NCI-H2171 treated with DMSO at 0.1 percent for 48 hours (cell line): ENCODE measurements at regions not wholly inside any gene's neighbourhood (a gene's known extent, or its start where the extent isn't known, plus 50 kb on each side); places are given as distances from the start of the nearest gene placed in this dataset.
A peak's percentile ranks its signal among the peaks of the same experiment; 100 is the strongest.
"Not testable (repeated sequence)": the region's sequence is repeated elsewhere in the genome, so short reads cannot be mapped to it uniquely, and the experiment has no call there.

Source experiments
- DNase-seq: peaks from one replicate; lab custom pipeline; 2025; lab: John Stamatoyannopoulos, UW

DNA sequence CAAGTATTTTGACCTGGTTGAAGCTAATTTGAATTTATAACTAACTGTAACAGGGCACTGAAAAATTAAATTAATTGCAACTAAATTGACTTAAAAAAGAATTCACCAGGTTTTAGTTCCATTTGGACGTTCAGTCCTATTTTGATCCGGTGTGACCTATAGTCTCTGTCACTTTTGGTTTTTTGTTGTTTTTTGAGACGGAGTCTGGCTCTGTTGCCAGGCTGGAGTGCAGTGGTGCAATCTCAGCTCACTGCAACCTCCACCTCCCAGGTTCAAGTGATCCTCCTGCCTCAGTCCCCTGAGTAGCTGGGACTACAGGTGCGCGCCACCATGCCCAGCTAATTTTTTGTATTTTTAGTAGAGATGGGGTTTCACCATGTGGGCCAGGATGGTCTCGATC lies 91.2 kb downstream of the GADD45G start:
- DNase-seq = not testable (repeated sequence)

- no peak for DNase-seq
These were observed 92.0 kb downstream of the GADD45G start for GRCh38 chr9:89696780-89697179.

DNA sequence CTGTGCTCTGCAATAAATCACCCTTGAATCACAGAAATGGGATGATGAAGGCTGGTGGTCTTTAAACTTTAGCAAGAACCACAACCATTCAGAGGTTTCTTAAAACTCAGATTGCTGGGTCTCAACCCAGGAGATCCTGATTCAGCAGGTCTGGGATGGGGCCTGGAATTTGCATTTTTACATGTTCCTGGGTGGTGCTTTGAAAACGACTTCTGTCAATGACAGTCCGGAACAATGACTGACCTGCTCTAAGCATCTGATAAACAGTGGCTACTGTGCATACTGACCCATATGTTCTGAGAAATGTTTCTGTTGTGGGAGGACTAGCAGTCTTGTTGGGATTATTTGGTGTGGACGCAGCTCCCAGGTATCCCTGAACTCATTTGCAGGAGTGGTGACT lies 92.7 kb downstream of the GADD45G start:
- DNase-seq = no peak

DNA sequence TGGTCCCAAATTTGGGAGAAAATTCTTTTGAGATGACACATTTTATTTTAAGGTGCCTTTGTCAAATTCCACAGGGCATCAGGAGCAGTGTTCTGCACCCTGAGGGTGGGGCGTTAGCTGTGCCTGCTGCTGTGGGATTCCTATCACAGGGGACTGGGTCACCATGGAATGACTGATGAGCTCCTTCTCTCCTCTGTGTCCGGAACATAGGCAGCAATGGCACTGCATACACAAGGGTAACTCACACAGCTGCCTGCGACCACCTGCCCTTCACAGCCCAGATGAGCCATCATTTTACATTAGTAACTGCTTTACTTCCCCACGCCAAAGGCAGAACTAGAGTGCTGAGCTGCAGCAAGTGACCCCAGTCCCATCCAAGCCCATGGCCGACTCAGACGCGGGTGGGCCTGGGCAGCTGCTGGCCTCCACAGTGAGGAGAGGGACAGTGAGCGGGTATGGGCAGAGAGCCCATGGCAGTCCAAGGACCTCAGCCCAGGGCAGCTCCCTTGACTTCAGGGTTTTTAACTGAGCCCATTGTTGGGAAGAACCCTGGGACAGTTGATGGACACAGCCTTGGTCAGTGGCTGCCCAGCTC lies 93.7 kb downstream of the GADD45G start:
- no peak for DNase-seq

GRCh38 chr9:89699646-89700045 lies 94.8 kb downstream of the GADD45G start:
- DNase-seq = no peak

DNA sequence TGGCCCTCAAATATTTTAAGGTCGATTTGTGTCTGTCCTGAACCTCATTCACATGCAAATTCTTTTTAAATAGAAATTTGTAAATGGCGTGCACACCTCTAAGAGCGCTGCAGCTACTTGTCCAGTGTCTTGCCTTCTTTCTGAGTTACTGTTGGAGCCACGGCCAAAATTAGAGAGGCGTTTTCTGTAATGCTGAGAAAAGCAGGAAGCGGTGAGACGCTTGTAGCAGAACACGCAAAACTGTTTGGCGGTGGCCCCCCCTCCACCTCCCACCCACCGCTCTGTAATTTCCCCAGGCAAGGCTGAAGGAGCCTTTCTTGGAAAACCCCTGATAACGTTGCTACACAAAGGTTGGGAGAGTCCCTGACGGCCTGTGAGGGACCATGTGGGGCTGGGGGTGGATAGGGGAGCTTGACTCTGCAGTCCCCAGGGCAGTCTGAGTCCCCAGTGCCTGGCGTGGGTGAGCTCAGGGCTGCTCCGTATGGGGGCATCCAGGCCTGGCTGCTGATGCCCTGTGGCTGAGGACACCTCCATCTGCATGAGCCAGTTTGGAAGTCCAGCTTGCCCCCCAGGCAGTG lies 96.5 kb downstream of the GADD45G start:
- DNase-seq = no peak

GRCh38 chr9:89702401-89702800 lies 97.6 kb downstream of the GADD45G start:
- DNase-seq = no peak

- DNase-seq = no peak
These were observed 100.8 kb downstream of the GADD45G start for GRCh38 chr9:89705651-89706050.

DNA sequence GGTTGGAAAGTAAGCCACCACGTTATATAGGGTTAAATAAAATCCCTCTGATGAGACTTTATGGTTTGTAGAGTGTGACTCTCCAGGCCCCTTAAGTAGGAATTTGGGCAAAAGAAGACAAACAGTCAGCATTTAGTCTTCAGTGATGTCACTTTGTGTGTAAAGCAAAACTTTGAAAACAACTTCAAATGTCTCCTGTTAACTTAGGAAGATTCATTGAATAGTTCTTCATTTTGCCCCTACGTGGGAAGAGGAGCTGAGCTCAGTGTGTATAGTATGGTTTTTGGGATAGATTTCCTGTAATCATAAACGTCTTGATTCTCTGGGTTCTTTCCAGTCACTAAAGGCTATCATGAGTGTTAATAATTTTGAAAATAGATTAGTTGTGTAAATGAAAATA lies 101.3 kb downstream of the GADD45G start:
- DNase-seq = no peak

- DNase-seq = no peak
These were observed 101.9 kb downstream of the GADD45G start for GRCh38 chr9:89706731-89707191.

- DNase-seq = no peak
These were observed 105.9 kb downstream of the GADD45G start for GRCh38 chr9:89710697-89711096.

DNA sequence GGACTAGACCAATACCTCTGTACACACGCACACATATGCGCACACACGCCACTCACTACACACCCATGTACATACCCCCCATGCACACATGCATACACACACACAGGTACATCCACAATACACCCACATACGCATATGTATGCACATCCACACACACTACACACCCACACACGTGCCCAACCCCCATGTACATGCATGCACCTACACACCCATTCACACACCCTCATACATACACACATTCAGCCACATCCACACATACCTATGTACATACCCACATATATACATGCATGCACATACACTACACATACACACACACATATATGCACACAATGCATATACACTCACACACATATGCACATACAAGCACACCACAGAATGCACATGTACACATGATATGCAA lies 107.1 kb downstream of the GADD45G start:
- DNase-seq = no peak

GRCh38 chr9:89712283-89712682 lies 107.5 kb downstream of the GADD45G start:
- no peak for DNase-seq

DNA sequence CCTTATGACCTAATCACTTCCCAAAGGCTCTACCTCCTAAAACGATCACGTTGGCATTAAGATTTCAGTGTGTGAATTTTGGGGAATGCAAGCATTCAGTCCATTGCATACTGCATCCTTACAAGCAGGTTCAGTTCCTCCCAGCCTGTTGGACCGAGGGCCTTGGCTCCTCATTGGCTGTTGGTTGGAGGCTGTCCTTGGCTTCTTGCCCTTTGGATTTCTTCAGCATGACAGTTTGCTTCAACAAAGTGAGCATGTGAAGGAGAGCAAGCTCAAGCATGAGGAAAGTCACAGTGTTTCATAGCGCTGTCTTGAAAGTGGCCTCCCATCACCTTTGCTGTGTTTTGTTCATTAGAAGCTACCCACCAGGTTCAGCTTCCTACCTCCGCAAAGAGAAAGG lies 109.5 kb downstream of the GADD45G start:
- no peak for DNase-seq

GRCh38 chr9:89715318-89715858 lies 110.6 kb downstream of the GADD45G start:
- no peak for DNase-seq

- DNase-seq = no peak
These were observed 111.1 kb downstream of the GADD45G start for GRCh38 chr9:89715881-89716280.

DNA sequence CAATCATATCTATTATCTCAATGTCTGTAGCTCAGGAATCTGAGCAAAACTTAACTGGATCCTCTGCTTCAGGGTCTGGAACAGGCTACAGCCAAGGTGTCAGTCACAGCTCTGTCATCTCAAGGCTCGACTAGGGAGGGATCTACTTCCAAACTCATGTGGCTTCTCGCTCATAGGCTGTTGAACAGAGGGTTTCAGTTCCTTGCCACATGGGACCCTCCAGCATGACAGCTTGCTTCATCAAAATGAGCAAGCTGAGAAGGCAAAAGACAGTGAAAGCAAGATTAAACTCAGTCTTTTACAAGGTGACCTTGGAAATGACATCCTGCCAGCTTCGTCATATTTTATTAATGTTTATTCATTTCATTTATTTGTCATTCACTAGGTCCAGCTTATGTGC lies 111.7 kb downstream of the GADD45G start:
- peak; percentile 44 for DNase-seq

GRCh38 chr9:89718176-89718575 lies 113.4 kb downstream of the GADD45G start:
- DNase-seq = no peak

GRCh38 chr9:89718651-89719050 lies 113.8 kb downstream of the GADD45G start:
- DNase-seq = no peak

GRCh38 chr9:89719202-89719601 lies 114.4 kb downstream of the GADD45G start:
- no peak for DNase-seq

- no peak for DNase-seq
These were observed 115.9 kb downstream of the GADD45G start for GRCh38 chr9:89720696-89721175.

DNA sequence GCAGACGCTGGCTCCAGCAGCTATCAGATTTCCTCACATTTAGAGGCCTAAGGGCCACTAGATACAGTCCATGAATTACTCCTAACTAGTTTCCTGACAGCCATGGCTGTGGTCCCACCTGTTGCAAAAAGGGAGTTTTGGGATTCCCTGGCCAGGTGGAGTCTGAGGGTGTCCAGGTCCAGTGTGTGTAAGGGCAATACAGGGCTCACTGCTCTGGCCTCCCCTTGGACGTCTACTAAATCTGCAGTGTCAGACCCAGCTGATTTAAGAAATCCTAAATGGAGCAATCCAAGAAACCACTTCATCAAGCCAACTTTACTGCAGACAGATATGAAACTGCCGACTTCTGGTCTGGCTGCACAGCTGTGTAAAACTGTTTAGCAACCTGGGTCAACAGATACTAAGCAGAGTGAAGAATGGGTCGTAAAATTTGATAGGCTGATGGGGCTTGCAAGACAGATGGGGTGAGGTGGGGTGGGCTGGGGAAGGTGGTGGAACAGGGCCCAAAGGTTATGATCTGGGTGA lies 116.4 kb downstream of the GADD45G start:
- peak; percentile 81 for DNase-seq

DNA sequence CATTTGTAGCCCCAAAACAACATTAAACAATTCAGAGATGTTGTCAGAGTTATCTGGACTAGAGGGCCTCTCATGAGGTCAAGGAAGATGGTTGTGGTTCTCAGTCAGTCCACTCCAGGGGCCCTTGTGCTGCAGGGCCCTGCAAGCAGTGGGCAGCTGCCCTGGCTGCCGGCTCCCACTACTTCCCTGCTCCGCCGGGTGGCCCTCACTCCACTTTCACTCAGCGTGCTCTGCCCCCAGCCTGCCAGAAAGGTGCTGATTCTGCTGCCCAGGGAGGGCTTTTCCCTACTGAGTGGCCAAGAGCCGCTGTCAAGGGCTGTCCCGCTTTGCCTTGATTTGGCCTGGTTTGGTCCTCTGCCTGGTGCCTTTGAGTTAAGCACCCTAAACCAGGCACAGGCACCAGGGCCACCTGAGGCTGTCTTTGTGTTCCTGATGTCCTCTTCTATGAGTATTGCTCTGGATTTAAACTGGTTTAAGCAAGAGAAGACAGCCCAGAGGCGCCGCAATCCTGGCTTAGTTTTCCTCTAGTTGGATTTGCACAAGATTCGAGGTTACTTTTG lies 117.2 kb downstream of the GADD45G start:
- DNase-seq = no peak
